NB4 (cell line): ENCODE measurements at regions not wholly inside any gene's neighbourhood (a gene's known extent, or its start where the extent isn't known, plus 50 kb on each side); places are given as distances from the start of the nearest gene placed in this dataset.
"Not testable (repeated sequence)": the region's sequence is repeated elsewhere in the genome, so short reads cannot be mapped to it uniquely, and the experiment has no call there.

Source experiments
- DNase-seq: peaks from one replicate; pipeline ENCODE4 v3.0.0; 2010; ENCODE audit warnings: low read depth
- H3K4me3 ChIP-seq: one replicate; pipeline ENCODE4 v1.5.1; 2011; ENCODE audit warnings: mild to moderate bottlenecking, low read depth, low read length, moderate library complexity
- CTCF ChIP-seq: IDR thresholded peaks from one replicate; pipeline ENCODE4 v1.5.1; 2012; ENCODE audit warnings: low read depth, low read length
- MAX ChIP-seq: IDR thresholded peaks from 2 replicates; pipeline ENCODE4 v1.6.1; 2011; ENCODE audit warnings: low read depth, low read length
- MYC ChIP-seq: IDR thresholded peaks from 2 replicates; pipeline ENCODE4 v1.6.1; 2011; ENCODE audit warnings: low read depth, low read length
- POLR2A ChIP-seq: IDR thresholded peaks from 2 replicates; pipeline ENCODE4 v1.6.1; 2011; ENCODE audit warnings: mild to moderate bottlenecking; ENCODE audit not compliant: insufficient read length; ENCODE audit errors: extremely low read depth

- H3K4me3 ChIP-seq: no peak overlapping the region
- DNase-seq: no peak
- no peak for TF ChIP-seq MYC
- TF ChIP-seq CTCF: no peak
- no peak for TF ChIP-seq POLR2A
- no peak for TF ChIP-seq MAX
Measured at GRCh38 chr2:52343706-52344266, 1311.9 kb upstream of the NRXN1 start.

- DNase-seq: no peak
- TF ChIP-seq POLR2A (no peak), MYC (no peak), CTCF (no peak)
- H3K4me3 ChIP-seq: no peak overlapping the region
Measured at GRCh38 chr2:52343010-52343409, 1311.1 kb upstream of the NRXN1 start.

GRCh38 chr2:52342458-52342857, 1310.5 kb upstream of the NRXN1 start:
- TF ChIP-seq MYC (no peak), MAX (no peak), CTCF (no peak), POLR2A (no peak)
- DNase-seq: no peak
- H3K4me3 ChIP-seq: no peak overlapping the region

GRCh38 chr2:52341732-52342131, 1309.8 kb upstream of the NRXN1 start:
- H3K4me3 ChIP-seq: no peak overlapping the region
- no peak for DNase-seq
- TF ChIP-seq MAX (no peak), MYC (no peak), CTCF (no peak), POLR2A (no peak)

GRCh38 chr2:52340171-52340570, 1308.2 kb upstream of the NRXN1 start:
- TF ChIP-seq MYC: no peak
- TF ChIP-seq POLR2A: no peak
- TF ChIP-seq MAX: no peak
- no peak for TF ChIP-seq CTCF
- DNase-seq: no peak
- no peak overlapping the region for H3K4me3 ChIP-seq

GRCh38 chr2:52337786-52338185, 1305.9 kb upstream of the NRXN1 start:
- H3K4me3 ChIP-seq: not testable (repeated sequence)

GRCh38 chr2:52336951-52337350, 1305.0 kb upstream of the NRXN1 start:
- no peak for DNase-seq
- no peak for TF ChIP-seq POLR2A
- no peak for TF ChIP-seq MYC
- TF ChIP-seq CTCF: no peak
- TF ChIP-seq MAX: no peak
- H3K4me3 ChIP-seq: no peak overlapping the region

More at GRCh38 chr2:52337786-52338185, 1305.9 kb upstream of the NRXN1 start:
- DNase-seq: not testable (repeated sequence)
